H1 (cell line): ENCODE measurements at regions not wholly inside any gene's neighbourhood (a gene's known extent, or its start where the extent isn't known, plus 50 kb on each side); places are given as distances from the start of the nearest gene placed in this dataset.

ENCODE experiments used
- CTCF ChIA-PET: fragments of 300-600 bp; sonication (Branson Sonifier 250); formaldehyde crosslinking; loops from one replicate; lab custom pipeline; 2021; ENCODE audit not compliant: partially characterized antibody; lab: Charles Lee
- POLR2A ChIA-PET: fragments of 300-600 bp; sonication (Branson Sonifier 250); formaldehyde crosslinking; loops from one replicate; lab custom pipeline; 2021; ENCODE audit warnings: inconsistent platforms; ENCODE audit not compliant: partially characterized antibody; lab: Charles Lee
- DNase-seq, 2 experiments: peaks; one replicate each; pipeline versions ENCODE4 v3.0.0 to v3.0.0-alpha.2; 2010 to 2022; ENCODE audit warnings: low spot score in 2 of 2, low read depth in 1 of 2, mixed read lengths in 1 of 2
- FAIRE-seq: peaks from 2 replicates; lab custom pipeline; 2011; peaks lifted over from hg19 to GRCh38; lab: Jason Lieb, UNC
- H2AFZ ChIP-seq: 2 replicates; pipeline ENCODE4 v1.8.1; 2012; ENCODE audit warnings: low read length, inconsistent platforms
- H2AK5ac ChIP-seq: 2 replicates; pipeline ENCODE4 v1.6.1; 2013; ENCODE audit warnings: low read depth, low read length
- H2BK120ac ChIP-seq: replicated peaks from 2 replicates; pipeline ENCODE3; 2013; ENCODE audit warnings: low read depth, low read length, inconsistent platforms
- H2BK12ac ChIP-seq: 2 replicates; pipeline ENCODE4 v1.6.1; 2013; ENCODE audit warnings: low read depth, low read length
- H2BK15ac ChIP-seq: 2 replicates; pipeline ENCODE4 v1.6.1; 2013; ENCODE audit warnings: low read length
- H2BK20ac ChIP-seq: 2 replicates; pipeline ENCODE4 v1.6.1; 2013; ENCODE audit warnings: low read length
- H2BK5ac ChIP-seq: 2 replicates; pipeline ENCODE4 v1.6.1; 2013; ENCODE audit warnings: low read depth, low read length
- H3K14ac ChIP-seq: 2 replicates; pipeline ENCODE4 v1.6.1; 2013; ENCODE audit warnings: inconsistent platforms; ENCODE audit not compliant: insufficient read length
- H3K18ac ChIP-seq: 2 replicates; pipeline ENCODE4 v1.6.1; 2013; ENCODE audit warnings: low read length; ENCODE audit errors: extremely low read depth
- H3K23ac ChIP-seq: 2 replicates; pipeline ENCODE4 v1.6.1; 2013; ENCODE audit warnings: inconsistent platforms; ENCODE audit not compliant: insufficient read length
- H3K23me2 ChIP-seq: 2 replicates; pipeline ENCODE4 v1.6.1; 2013; ENCODE audit warnings: low read depth, low read length
- H3K27ac ChIP-seq: 2 replicates; pipeline ENCODE4 v1.6.1; 2011; ENCODE audit warnings: low read depth, low read length, inconsistent platforms
- H3K27me3 ChIP-seq, 4 experiments: replicated peaks in 1 of 4; 1 replicate in 1 of 4; 2 replicates in 3 of 4; pipeline versions ENCODE4 v1.6.1 to v1.8.1; 2011 to 2013; ENCODE audit warnings: low read length in 3 of 4, mild to moderate bottlenecking in 3 of 4, inconsistent platforms in 2 of 4, mixed read lengths in 2 of 4, moderate library complexity in 1 of 4; ENCODE audit not compliant: control insufficient read depth in 3 of 4, insufficient read depth in 3 of 4; ENCODE audit errors: extremely low read depth in 1 of 4
- H3K36me3 ChIP-seq, 4 experiments: 2 replicates each; pipeline versions ENCODE4 v1.6.1 to v1.8.1; 2011 to 2013; ENCODE audit warnings: mild to moderate bottlenecking in 4 of 4, low read length in 3 of 4, moderate library complexity in 2 of 4, control low read depth in 1 of 4, inconsistent platforms in 1 of 4; ENCODE audit not compliant: insufficient read depth in 4 of 4, control insufficient read depth in 2 of 4
- H3K4ac ChIP-seq: replicated peaks from 2 replicates; pipeline ENCODE3; 2013; ENCODE audit warnings: low read length, low read depth, mixed read lengths, inconsistent platforms; ENCODE audit not compliant: insufficient read length
- H3K4me1 ChIP-seq, 4 experiments: replicated peaks in 1 of 4; 1 replicate in 1 of 4; 2 replicates in 3 of 4; pipeline versions ENCODE4 v1.6.1 to v1.8.1; 2011 to 2013; ENCODE audit warnings: low read length in 3 of 4, inconsistent platforms in 2 of 4, mixed read lengths in 1 of 4; ENCODE audit not compliant: insufficient read depth in 4 of 4, control insufficient read depth in 3 of 4
- H3K4me2 ChIP-seq, 2 experiments: 2 replicates each; pipeline versions ENCODE4 v1.6.1 to v1.8.1; 2011 to 2013; ENCODE audit warnings: low read depth in 2 of 2, low read length in 2 of 2, control low read depth in 1 of 2, inconsistent platforms in 1 of 2, mild to moderate bottlenecking in 1 of 2; ENCODE audit not compliant: insufficient read depth in 1 of 2
- H3K4me3 ChIP-seq, 4 experiments: fragments of 200-600, 300-600 bp in 1 of 4; sonication (generic), shearing (Covaris generic), sonication (Bioruptor Twin) in 1 of 4; 2 replicates each; pipeline versions ENCODE4 v1.5.1 to v1.8.1; 2011 to 2016; ENCODE audit warnings: low read length in 4 of 4, low read depth in 3 of 4, control low read depth in 2 of 4, inconsistent platforms in 2 of 4, mild to moderate bottlenecking in 2 of 4, mixed read lengths in 1 of 4, moderate library complexity in 1 of 4; ENCODE audit not compliant: insufficient read depth in 2 of 4; ENCODE audit errors: extremely low read depth in 1 of 4
- H3K56ac ChIP-seq: replicated peaks from 2 replicates; pipeline ENCODE3; 2013; ENCODE audit warnings: low read depth, mild to moderate bottlenecking, mixed read lengths, low read length, inconsistent platforms; ENCODE audit not compliant: insufficient read length
- H3K79me1 ChIP-seq: 2 replicates; pipeline ENCODE4 v1.6.1; 2013; ENCODE audit warnings: low read depth, low read length, control low read depth
- H3K79me2 ChIP-seq, 2 experiments: 2 replicates each; pipeline versions ENCODE4 v1.6.1 to v1.8.1; 2012 to 2013; ENCODE audit warnings: low read length in 2 of 2, mild to moderate bottlenecking in 2 of 2, inconsistent platforms in 1 of 2; ENCODE audit not compliant: insufficient read depth in 2 of 2, control insufficient read depth in 1 of 2
- H3K9ac ChIP-seq, 4 experiments: replicated peaks in 1 of 4; 1 replicate in 1 of 4; 2 replicates in 3 of 4; pipeline versions ENCODE4 v1.6.1 to v1.8.1; 2011 to 2013; ENCODE audit warnings: low read depth in 3 of 4, low read length in 3 of 4, control low read depth in 2 of 4, mild to moderate bottlenecking in 2 of 4, moderate library complexity in 2 of 4, inconsistent platforms in 1 of 4; ENCODE audit errors: extremely low read depth in 1 of 4
- H3K9me3 ChIP-seq, 2 experiments: 2 replicates each; pipeline versions ENCODE4 v1.6.1 to v1.8.1; 2012 to 2013; ENCODE audit warnings: mild to moderate bottlenecking in 2 of 2, moderate library complexity in 2 of 2, control low read depth in 1 of 2, inconsistent platforms in 1 of 2, low read depth in 1 of 2, low read length in 1 of 2, mixed read lengths in 1 of 2; ENCODE audit not compliant: insufficient read depth in 2 of 2
- H4K20me1 ChIP-seq, 2 experiments: replicated peaks in 1 of 2; 2 replicates each; pipeline versions ENCODE3 to v1.8.1; 2011 to 2013; ENCODE audit warnings: inconsistent platforms in 2 of 2, low read length in 2 of 2, mild to moderate bottlenecking in 1 of 2; ENCODE audit not compliant: insufficient read depth in 2 of 2, control insufficient read depth in 1 of 2
- H4K5ac ChIP-seq: 2 replicates; pipeline ENCODE4 v1.6.1; 2013; ENCODE audit warnings: low read length, low read depth, mixed read lengths, inconsistent platforms; ENCODE audit not compliant: insufficient read length
- H4K8ac ChIP-seq: 2 replicates; pipeline ENCODE4 v1.8.0; 2013; ENCODE audit warnings: mild to moderate bottlenecking, moderate library complexity, low read length, inconsistent platforms; ENCODE audit not compliant: insufficient read depth; ENCODE audit errors: extremely low read depth
- H4K91ac ChIP-seq: replicated peaks from 2 replicates; pipeline ENCODE3; 2013; ENCODE audit warnings: low read length, mixed read lengths, inconsistent platforms; ENCODE audit not compliant: insufficient read length
- CBX8 ChIP-seq: fragments of 300-800, 300-1000 bp; sonication (generic); IDR thresholded peaks from 2 replicates; pipeline ENCODE4 v1.7.1; 2016; ENCODE audit warnings: low read depth, low read length, borderline replicate concordance
- CHD1 ChIP-seq: IDR thresholded peaks from 2 replicates; pipeline ENCODE4 v1.6.1; 2012; ENCODE audit warnings: low read depth, low read length, improper control_type of control experiment
- NRF1 ChIP-seq: IDR thresholded peaks from 2 replicates; pipeline ENCODE4 v1.6.1; 2011; ENCODE audit warnings: mild to moderate bottlenecking, low read depth, low read length, improper control_type of control experiment
- PHF8 ChIP-seq: fragments of 200-600 bp; sonication (generic); conservative IDR thresholded peaks from 2 replicates; pipeline ENCODE4 v1.7.1; 2012; ENCODE audit warnings: low read depth, mild to moderate bottlenecking, inconsistent platforms, low read length, moderate library complexity
- SP2 ChIP-seq: IDR thresholded peaks from 2 replicates; pipeline ENCODE4 v1.6.1; 2012; ENCODE audit warnings: mild to moderate bottlenecking, low read length, inconsistent platforms
- YY1 ChIP-seq: IDR thresholded peaks from 2 replicates; pipeline ENCODE4 v1.6.1; 2011; ENCODE audit warnings: low read depth, mild to moderate bottlenecking, low read length
- whole genome bisulfite sequencing, 2 experiments: shearing (Covaris generic) in 1 of 2; methylation state at CpG; one replicate each; pipeline versions ENCODE4 v1.1.6 to v1.1.7; 2013 to 2015; ENCODE audit warnings: low lambda C conversion rate in 2 of 2, mixed read lengths in 2 of 2, inconsistent platforms in 1 of 2, low coverage in 1 of 2, missing lambda C conversion rate in 1 of 2; ENCODE audit not compliant: insufficient replicate concordance in 2 of 2, insufficient coverage in 1 of 2, insufficient read length in 1 of 2; ENCODE audit errors: extremely low coverage in 1 of 2, missing lambda C conversion rate in 1 of 2; 5-methylcytosine and 5-hydroxymethylcytosine counted together
- TF ChIP-seq, protein P1 (sequence below): IDR thresholded peaks from 2 replicates; pipeline ENCODE4 v1.6.1; 2011; ENCODE audit warnings: low read depth, mild to moderate bottlenecking, low read length; ENCODE audit not compliant: insufficient read depth
- TF ChIP-seq, protein P2 (sequence below): IDR thresholded peaks from 2 replicates; pipeline ENCODE4 v1.6.1; 2012; ENCODE audit warnings: inconsistent platforms

DNA sequence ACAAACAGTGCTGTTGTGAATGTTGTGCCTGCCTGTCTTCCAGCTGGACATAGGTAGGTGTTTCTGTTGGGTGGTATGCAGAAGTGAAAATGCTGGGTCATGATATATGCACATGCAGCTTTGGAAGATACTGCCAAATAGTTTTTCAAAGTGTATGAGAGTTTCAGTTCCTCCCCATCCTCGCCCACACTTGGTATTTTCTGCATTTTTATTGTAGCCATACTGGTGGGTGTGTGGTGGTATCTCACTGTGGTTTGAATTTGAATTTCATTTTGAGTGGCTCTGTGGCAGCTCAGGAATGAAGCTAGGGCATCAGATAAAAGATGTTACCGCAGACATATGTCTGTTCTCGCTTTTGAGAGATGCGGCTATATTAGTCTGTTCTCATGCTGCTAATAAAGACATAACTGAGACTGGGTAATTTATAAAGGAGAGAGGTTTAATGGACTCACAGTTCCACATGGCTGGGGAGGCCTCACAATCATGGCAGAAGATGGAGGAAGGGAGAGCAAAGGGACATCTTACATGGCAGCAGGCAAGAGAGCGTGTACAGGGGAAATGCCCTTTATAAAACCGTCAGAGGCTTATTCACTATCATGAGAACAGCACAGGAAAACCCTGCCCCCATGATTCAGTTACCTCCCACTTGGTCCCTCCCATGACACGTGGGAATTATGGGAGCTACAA lies 183.1 kb downstream of the CAND1 start:
- Histone ChIP-seq H3K4me1 (no peaks in the 10 kb centered on the region), H3K27me3 (no peaks in the 10 kb centered on the region), H2BK15ac (no peak overlapping the region), H3K4ac (no peak overlapping the region), H3K23ac (no peak overlapping the region), H3K56ac (no peak overlapping the region), H4K20me1 (no peaks in the 10 kb centered on the region), H3K79me2 (no peaks in the 10 kb centered on the region), H4K5ac (no peak overlapping the region), H3K9me3 (no peaks in the 10 kb centered on the region), H3K27ac (no peak overlapping the region), H3K18ac (no peak overlapping the region), H3K23me2 (no peaks in the 10 kb centered on the region), H4K91ac (no peak overlapping the region), H3K79me1 (no peaks in the 10 kb centered on the region), H3K14ac (no peak overlapping the region), H2BK5ac (no peak overlapping the region), H2BK12ac (no peak overlapping the region), H3K4me3 (no peak overlapping the region), H3K4me2 (no peak overlapping the region), H2BK20ac (no peak overlapping the region), H3K36me3 (no peaks in the 10 kb centered on the region)
- FAIRE-seq (no peak), DNase-seq (no peak)
- ChIA-PET POLR2A (no interaction called here), CTCF (interaction anchor here (0.6 to 3.6 kb wide), 6 partner anchors 8 to 311 kb away, joined by 3 to 22 read pairs (median 3); no protein-coding TSS in a partner anchor)
- TF ChIP-seq YY1, result no peak
- TF ChIP-seq NRF1, result no peak
- no peak for TF ChIP-seq CHD1
- no peak for TF ChIP-seq PHF8
- TF ChIP-seq CBX8, result no peak
- TF ChIP-seq SP2, result no peak
- TF ChIP-seq, protein P1, sequence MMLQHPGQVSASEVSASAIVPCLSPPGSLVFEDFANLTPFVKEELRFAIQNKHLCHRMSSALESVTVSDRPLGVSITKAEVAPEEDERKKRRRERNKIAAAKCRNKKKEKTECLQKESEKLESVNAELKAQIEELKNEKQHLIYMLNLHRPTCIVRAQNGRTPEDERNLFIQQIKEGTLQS, result no peak
- TF ChIP-seq, protein P2, sequence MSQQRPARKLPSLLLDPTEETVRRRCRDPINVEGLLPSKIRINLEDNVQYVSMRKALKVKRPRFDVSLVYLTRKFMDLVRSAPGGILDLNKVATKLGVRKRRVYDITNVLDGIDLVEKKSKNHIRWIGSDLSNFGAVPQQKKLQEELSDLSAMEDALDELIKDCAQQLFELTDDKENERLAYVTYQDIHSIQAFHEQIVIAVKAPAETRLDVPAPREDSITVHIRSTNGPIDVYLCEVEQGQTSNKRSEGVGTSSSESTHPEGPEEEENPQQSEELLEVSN, result no peak
- TF ChIP-seq, all 59 proteins: peak for 0
- H2AK5ac ChIP-seq, result no peak overlapping the region
- H2BK120ac ChIP-seq, result no peak overlapping the region
- no peak overlapping the region for H2AFZ ChIP-seq
- H3K9ac ChIP-seq, result no peak overlapping the region
- 90% methylated on average over 7 of the region's 7 CpGs; no CpG with 5 or more reads in 1 of the 2 experiments for WGBS, 2 experiments
- no peak overlapping the region for H4K8ac ChIP-seq
